Activated naive CD4-positive, alpha-beta T cell treated with anti-CD3 and anti-CD28 coated beads, Interleukin-2, amount 50 U/mL, for 72 hours (primary cell): ENCODE measurements at regions not wholly inside any gene's neighbourhood (a gene's known extent, or its start where the extent isn't known, plus 50 kb on each side); places are given as distances from the start of the nearest gene placed in this dataset.

Experiments used
- ATAC-seq, 2 donors: fragments of 150-1000 bp; cut with Tn5 transposase; 2 replicates each; pipeline ENCODE4 v1.10.0; 2021; ENCODE audit warnings: mild to moderate bottlenecking in 2 of 2, moderate library complexity in 2 of 2
- DNase-seq, 2 donors: peaks; one replicate each; pipeline ENCODE4 v3.0.0; 2021 to 2022; ENCODE audit warnings: low spot score in 2 of 2
- H3K27ac Mint-ChIP-seq, 2 donors: one replicate each; pipeline ENCODE4 v1.8.0; 2022; ENCODE audit warnings: mild to moderate bottlenecking in 2 of 2, mixed read lengths in 2 of 2
- H3K36me3 Mint-ChIP-seq, 2 donors: one replicate each; pipeline ENCODE4 v1.8.0; 2022; ENCODE audit warnings: mixed read lengths in 2 of 2
- H3K9me3 Mint-ChIP-seq, 2 donors: one replicate each; pipeline ENCODE4 v1.8.0; 2022; ENCODE audit warnings: mixed read lengths in 2 of 2

- no peaks in the 10 kb centered on the region for H3K36me3 Mint-ChIP-seq
- H3K27ac Mint-ChIP-seq = no peak overlapping the region
- no peaks in the 10 kb centered on the region for H3K9me3 Mint-ChIP-seq
- DNase-seq (no peak), ATAC-seq (no peak)
Observed at GRCh38 chr4:10346023-10346422, 111.2 kb downstream of the ZNF518B start.

- H3K9me3 Mint-ChIP-seq = no peaks in the 10 kb centered on the region
- no peak for DNase-seq
- H3K27ac Mint-ChIP-seq = no peak overlapping the region
- no peaks in the 10 kb centered on the region for H3K36me3 Mint-ChIP-seq
- no peak for ATAC-seq
Observed at GRCh38 chr4:10345381-10345784, 111.8 kb downstream of the ZNF518B start.

- no peaks in the 10 kb centered on the region for H3K9me3 Mint-ChIP-seq
- no peak overlapping the region for H3K27ac Mint-ChIP-seq
- no peaks in the 10 kb centered on the region for H3K36me3 Mint-ChIP-seq
- DNase-seq = no peak
- ATAC-seq = no peak
Observed at GRCh38 chr4:10344824-10345223, 112.4 kb downstream of the ZNF518B start.

GRCh38 chr4:10343656-10344055 is 113.6 kb downstream of the ZNF518B start:
- Mint-ChIP-seq H3K36me3 (no peaks in the 10 kb centered on the region), H3K9me3 (no peaks in the 10 kb centered on the region), H3K27ac (no peak overlapping the region)
- ATAC-seq (peak in 1 of 2 donors; percentile 7), DNase-seq (no peak)

- ATAC-seq = no peak
- DNase-seq = no peak
- Mint-ChIP-seq H3K27ac (no peak overlapping the region), H3K36me3 (peaks cover 0 to 2% of the 10 kb centered on the region in 2 donors), H3K9me3 (no peaks in the 10 kb centered on the region)
Observed at GRCh38 chr4:10342866-10343265, 114.4 kb downstream of the ZNF518B start.

- DNase-seq = no peak
- Mint-ChIP-seq H3K9me3 (no peaks in the 10 kb centered on the region), H3K27ac (no peak overlapping the region), H3K36me3 (peaks cover 0 to 5% of the 10 kb centered on the region in 2 donors)
- no peak for ATAC-seq
Observed at GRCh38 chr4:10336471-10336870, 120.8 kb downstream of the ZNF518B start.

- no peak overlapping the region for H3K27ac Mint-ChIP-seq
- DNase-seq (no peak), ATAC-seq (no peak)
- peaks cover 0 to 5% of the 10 kb centered on the region in 2 donors for H3K36me3 Mint-ChIP-seq
- no peaks in the 10 kb centered on the region for H3K9me3 Mint-ChIP-seq
Observed at GRCh38 chr4:10335050-10335449, 122.2 kb downstream of the ZNF518B start.

GRCh38 chr4:10334506-10335028 is 122.7 kb downstream of the ZNF518B start:
- DNase-seq (no peak), ATAC-seq (no peak)
- no peak overlapping the region for H3K27ac Mint-ChIP-seq
- H3K36me3 Mint-ChIP-seq = peaks cover 0 to 5% of the 10 kb centered on the region in 2 donors
- no peaks in the 10 kb centered on the region for H3K9me3 Mint-ChIP-seq

- no peak for DNase-seq
- Mint-ChIP-seq H3K27ac (no peak overlapping the region), H3K36me3 (peaks cover 0 to 5% of the 10 kb centered on the region in 2 donors), H3K9me3 (no peaks in the 10 kb centered on the region)
- ATAC-seq = no peak
Observed at GRCh38 chr4:10333942-10334341, 123.3 kb downstream of the ZNF518B start.

GRCh38 chr4:10326075-10326474 is 131.2 kb downstream of the ZNF518B start:
- DNase-seq (no peak), ATAC-seq (no peak)
- Mint-ChIP-seq H3K36me3 (no peaks in the 10 kb centered on the region), H3K9me3 (no peaks in the 10 kb centered on the region), H3K27ac (no peak overlapping the region)

- DNase-seq (no peak), ATAC-seq (no peak)
- Mint-ChIP-seq H3K36me3 (no peaks in the 10 kb centered on the region), H3K9me3 (no peaks in the 10 kb centered on the region), H3K27ac (no peak overlapping the region)
Observed at GRCh38 chr4:10321931-10322330, 135.3 kb downstream of the ZNF518B start.

- DNase-seq = no peak
- Mint-ChIP-seq H3K9me3 (no peaks in the 10 kb centered on the region), H3K36me3 (no peaks in the 10 kb centered on the region), H3K27ac (no peak overlapping the region)
- no peak for ATAC-seq
Observed at GRCh38 chr4:10320130-10320529, 137.1 kb downstream of the ZNF518B start.

- H3K9me3 Mint-ChIP-seq = no peaks in the 10 kb centered on the region
- no peak overlapping the region for H3K27ac Mint-ChIP-seq
- DNase-seq = no peak
- no peak for ATAC-seq
- no peaks in the 10 kb centered on the region for H3K36me3 Mint-ChIP-seq
Observed at GRCh38 chr4:10317345-10317744, 139.9 kb downstream of the ZNF518B start.

- DNase-seq (no peak), ATAC-seq (no peak)
- Mint-ChIP-seq H3K36me3 (no peaks in the 10 kb centered on the region), H3K9me3 (no peaks in the 10 kb centered on the region), H3K27ac (no peak overlapping the region)
Observed at GRCh38 chr4:10316851-10317250, 140.4 kb downstream of the ZNF518B start.

- no peaks in the 10 kb centered on the region for H3K36me3 Mint-ChIP-seq
- DNase-seq (no peak), ATAC-seq (no peak)
- no peaks in the 10 kb centered on the region for H3K9me3 Mint-ChIP-seq
- H3K27ac Mint-ChIP-seq = no peak overlapping the region
Observed at GRCh38 chr4:10315638-10316037, 141.6 kb downstream of the ZNF518B start.

- Mint-ChIP-seq H3K36me3 (no peaks in the 10 kb centered on the region), H3K9me3 (no peaks in the 10 kb centered on the region), H3K27ac (no peak overlapping the region)
- ATAC-seq (no peak), DNase-seq (no peak)
Observed at GRCh38 chr4:10312568-10312967, 144.7 kb downstream of the ZNF518B start.

GRCh38 chr4:10311939-10312338 is 145.3 kb downstream of the ZNF518B start:
- no peak overlapping the region for H3K27ac Mint-ChIP-seq
- no peaks in the 10 kb centered on the region for H3K36me3 Mint-ChIP-seq
- DNase-seq (no peak), ATAC-seq (no peak)
- H3K9me3 Mint-ChIP-seq = no peaks in the 10 kb centered on the region

- Mint-ChIP-seq H3K9me3 (no peaks in the 10 kb centered on the region), H3K27ac (no peak overlapping the region), H3K36me3 (no peaks in the 10 kb centered on the region)
- ATAC-seq = no peak
- no peak for DNase-seq
Observed at GRCh38 chr4:10305816-10306215, 151.4 kb downstream of the ZNF518B start.

- no peak overlapping the region for H3K27ac Mint-ChIP-seq
- ATAC-seq = no peak
Observed at GRCh38 chr4:10303291-10303690, 153.9 kb downstream of the ZNF518B start.

More at GRCh38 chr4:10303291-10303690, 153.9 kb downstream of the ZNF518B start:
- no peaks in the 10 kb centered on the region for H3K36me3 Mint-ChIP-seq
- H3K9me3 Mint-ChIP-seq = no peaks in the 10 kb centered on the region
- no peak for DNase-seq
